ENCODE measurements at regions not wholly inside any gene's neighbourhood (a gene's known extent, or its start where the extent isn't known, plus 50 kb on each side); places are given as distances from the start of the nearest gene placed in this dataset.

- DNase-seq: no peak
Observed at GRCh38 chr2:15828576-15828975, 111.8 kb upstream of the MYCN start.

- no peak for DNase-seq
Observed at GRCh38 chr2:15829091-15829801, 111.1 kb upstream of the MYCN start.

GRCh38 chr2:15829985-15830384 is 110.4 kb upstream of the MYCN start:
- no peak for DNase-seq

- no peak for DNase-seq
Observed at GRCh38 chr2:15830937-15831549, 109.3 kb upstream of the MYCN start.

GRCh38 chr2:15832030-15832709 is 108.2 kb upstream of the MYCN start:
- DNase-seq: no peak

GRCh38 chr2:15832849-15833680 is 107.3 kb upstream of the MYCN start:
- DNase-seq: no peak

- no peak for DNase-seq
Observed at GRCh38 chr2:15833731-15834130, 106.6 kb upstream of the MYCN start.

GRCh38 chr2:15834381-15835031 is 105.8 kb upstream of the MYCN start:
- DNase-seq: no peak

GRCh38 chr2:15835991-15836688 is 104.2 kb upstream of the MYCN start:
- DNase-seq: no peak

- no peak for DNase-seq
Observed at GRCh38 chr2:15836689-15837610, 103.4 kb upstream of the MYCN start.

- DNase-seq: no peak
Observed at GRCh38 chr2:15838481-15839090, 101.8 kb upstream of the MYCN start.

GRCh38 chr2:15839426-15840124 is 100.8 kb upstream of the MYCN start:
- DNase-seq: no peak

- no peak for DNase-seq
Observed at GRCh38 chr2:15840148-15840547, 100.2 kb upstream of the MYCN start.

GRCh38 chr2:15840969-15841368 is 99.4 kb upstream of the MYCN start:
- no peak for DNase-seq

- DNase-seq: no peak
Observed at GRCh38 chr2:15841776-15842560, 98.4 kb upstream of the MYCN start.

- DNase-seq: no peak
Observed at GRCh38 chr2:15842758-15843666, 97.3 kb upstream of the MYCN start.

GRCh38 chr2:15844211-15844801 is 96.0 kb upstream of the MYCN start:
- no peak for DNase-seq

Measured in fibroblast of skin of back (primary cell).